ENCODE measurements at regions not wholly inside any gene's neighbourhood (a gene's known extent, or its start where the extent isn't known, plus 50 kb on each side); places are given as distances from the start of the nearest gene placed in this dataset.

- H3K4me1 ChIP-seq (ENCODE audit: control insufficient read depth, insufficient read depth, low read length): peaks cover 32% of the 10 kb centered on the region
- no peak for TF ChIP-seq FOS (IDR thresholded peaks at IDR 0.05; ENCODE audit: low read depth, low read length)
- TF ChIP-seq CHD1 (IDR thresholded peaks at IDR 0.05; ENCODE audit: low read depth, low read length): no peak
- no peak for TF ChIP-seq RAD21 (IDR thresholded peaks at IDR 0.05; ENCODE audit: low read length)
- TF ChIP-seq SMC3 (IDR thresholded peaks at IDR 0.05; ENCODE audit: low read depth, low read length): no peak
- no peak for TF ChIP-seq RFX5 (IDR thresholded peaks at IDR 0.05; ENCODE audit: low read depth, low read length)
- no peak for TF ChIP-seq RCOR1 (IDR thresholded peaks at IDR 0.05; ENCODE audit: insufficient replicate concordance, low read length)
- no peak for TF ChIP-seq USF2 (IDR thresholded peaks at IDR 0.05; ENCODE audit: low read depth, low read length)
- TF ChIP-seq POLR2A (IDR thresholded peaks at IDR 0.05; ENCODE audit: low read depth, low read length): no peak
- TF ChIP-seq ELK1 (IDR thresholded peaks at IDR 0.05; ENCODE audit: borderline replicate concordance, low read depth, low read length): no peak
- no peak for TF ChIP-seq CEBPB (IDR thresholded peaks at IDR 0.05; ENCODE audit: low read depth, low read length)
- TF ChIP-seq CTCF (conservative IDR thresholded peaks at IDR 0.05; ENCODE audit: low read depth, low read length): no peak
- no peak for TF ChIP-seq MAFK (IDR thresholded peaks at IDR 0.05; ENCODE audit: low read depth, low read length)
- no peak for TF ChIP-seq NFE2L2 (IDR thresholded peaks at IDR 0.05; ENCODE audit: low read depth, low read length)
- no peak for TF ChIP-seq BHLHE40 (IDR thresholded peaks at IDR 0.05; ENCODE audit: low read depth, low read length)
- H2BK20ac ChIP-seq (ENCODE audit: low read depth, low read length): peak overlapping the region; percentile 77
- peak overlapping the region; percentile 61 for H2AFZ ChIP-seq (replicated peaks; ENCODE audit: low read length, poor library complexity)
- peak overlapping the region; percentile 69 for H3K4ac ChIP-seq (ENCODE audit: low read depth, low read length)
- H2BK120ac ChIP-seq (ENCODE audit: low read depth, low read length): peak overlapping the region; percentile 91
- peak overlapping the region; percentile 61; the same call in 1 of the 2 replicates for H3K14ac ChIP-seq (replicated peaks; ENCODE audit: low read depth, low read length)
- no peak overlapping the region for H3K4me3 ChIP-seq (ENCODE audit: insufficient read depth, low read depth, low read length)
- WGBS, 2 experiments (ENCODE audit: extremely low coverage in 2 of 2, insufficient read length in 1 of 2): 0% methylated on average over 1 of the region's 7 CpGs; no CpG with 5 or more reads in 1 of the 2 experiments
- H3K27ac ChIP-seq (ENCODE audit: insufficient read depth, low read length): peak overlapping the region; percentile 63
- H2AK5ac ChIP-seq (ENCODE audit: low read depth, low read length): peak overlapping the region; percentile 91
- 0 out of 2 replicates have a peak overlapping the region, but pooled peaks have one; percentile 17 for H3K56ac ChIP-seq (ENCODE audit: extremely low read depth, insufficient read depth, low read length)
- dilution Hi-C loops (cut with HindIII; ENCODE audit: low sequenced_read_pairs, unreplicated experiment): no loop called here
- peak overlapping the region; percentile 82 for H2AK9ac ChIP-seq (replicated peaks; ENCODE audit: low read depth, low read length, poor library complexity)
- peak; percentile 52 for DNase-seq
- no peaks in the 10 kb centered on the region for H3K27me3 ChIP-seq (ENCODE audit: control insufficient read depth, insufficient read depth, low read length)
- H3K9me3 ChIP-seq (ENCODE audit: control insufficient read depth, insufficient read depth, low read length): no peaks in the 10 kb centered on the region
- in situ Hi-C loops (cut with MboI; ENCODE audit: low sequenced_read_pairs): no loop called here
- POLR2A ChIA-PET (ENCODE audit: unreplicated experiment): no interaction called here
- CTCF ChIA-PET: interaction anchor here (1.1 kb wide), 2 partner anchors 13 kb away, joined by 3 read pairs; no protein-coding TSS in a partner anchor
- peak overlapping the region; percentile 20 to 53; a peak in 3 of 4 replicates for H4K8ac ChIP-seq (ENCODE audit: low read depth in 2 of 2, low read length in 2 of 2)
- H2BK5ac ChIP-seq (ENCODE audit: low read depth, low read length, poor library complexity, severe bottlenecking): peak overlapping the region; percentile 68
- ATAC-seq (ENCODE audit: low read depth): peak; percentile 45
- peak overlapping the region; percentile 42 for H4K5ac ChIP-seq (ENCODE audit: low read depth, low read length)
- peaks cover 29% of the 10 kb centered on the region for H3K9me1 ChIP-seq (ENCODE audit: insufficient read depth, low read length)
- H3K4me2 ChIP-seq (ENCODE audit: low read depth, low read length): 0 out of 2 replicates have a peak overlapping the region, but pooled peaks have one; percentile 18
- H3K18ac ChIP-seq (ENCODE audit: low read depth, low read length): peak overlapping the region; percentile 70
- no TSS peak for BruUV-seq (replicated peaks)
- intact Hi-C loops (cut with micrococcal nuclease): loop anchor here (5.0 kb wide), 1 partner anchor 237 kb away; no protein-coding TSS in a partner anchor
- H3K9ac ChIP-seq (ENCODE audit: low read depth, low read length): no peak overlapping the region
- no peaks in the 10 kb centered on the region for H3K79me1 ChIP-seq (ENCODE audit: low read depth in 1 of 2, low read length in 2 of 2)
- H2BK15ac ChIP-seq (ENCODE audit: low read depth, low read length): peak overlapping the region; percentile 73; the same call in 2 of the 3 replicates
- peak overlapping the region; percentile 82 for H4K91ac ChIP-seq (ENCODE audit: insufficient read depth, low read depth, low read length)
- no peaks in the 10 kb centered on the region for H3K36me3 ChIP-seq (ENCODE audit: control insufficient read depth, insufficient read depth, low read length)
- no peak overlapping the region; the same call in 1 of the 2 replicates for H3K23ac ChIP-seq (ENCODE audit: low read depth, low read length)
- no peaks in the 10 kb centered on the region for H4K20me1 ChIP-seq (ENCODE audit: insufficient read depth, low read length)
Observed at GRCh38 chr18:10140461-10141282, 226.9 kb downstream of the VAPA start.

All from IMR-90 (cell line).